ENCODE measurements at regions not wholly inside any gene's neighbourhood (a gene's known extent, or its start where the extent isn't known, plus 50 kb on each side); places are given as distances from the start of the nearest gene placed in this dataset.

DNA sequence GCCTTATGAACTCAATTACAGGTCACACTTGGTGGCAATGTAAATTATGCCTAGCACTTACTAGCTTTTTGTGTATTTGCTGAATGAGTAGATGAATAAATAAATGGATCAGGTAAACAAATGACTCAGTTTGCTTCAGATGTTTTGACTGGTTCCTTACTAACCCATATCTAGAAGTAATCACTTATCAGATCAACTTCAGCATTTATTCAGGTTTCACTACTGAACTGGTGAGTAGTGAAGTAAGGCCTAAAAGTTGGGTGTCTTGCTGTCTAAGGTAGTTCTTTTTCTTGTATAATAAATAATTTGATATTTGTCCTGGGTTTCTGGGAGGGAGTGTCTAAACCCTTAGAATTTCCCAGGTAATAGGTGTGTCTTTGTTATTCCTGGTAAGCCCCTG is 205.0 kb downstream of the UXS1 start:
- H3K27me3 ChIP-seq (ENCODE audit: insufficient read depth): no peaks in the 10 kb centered on the region
- POLR2A ChIA-PET: no interaction called here

DNA sequence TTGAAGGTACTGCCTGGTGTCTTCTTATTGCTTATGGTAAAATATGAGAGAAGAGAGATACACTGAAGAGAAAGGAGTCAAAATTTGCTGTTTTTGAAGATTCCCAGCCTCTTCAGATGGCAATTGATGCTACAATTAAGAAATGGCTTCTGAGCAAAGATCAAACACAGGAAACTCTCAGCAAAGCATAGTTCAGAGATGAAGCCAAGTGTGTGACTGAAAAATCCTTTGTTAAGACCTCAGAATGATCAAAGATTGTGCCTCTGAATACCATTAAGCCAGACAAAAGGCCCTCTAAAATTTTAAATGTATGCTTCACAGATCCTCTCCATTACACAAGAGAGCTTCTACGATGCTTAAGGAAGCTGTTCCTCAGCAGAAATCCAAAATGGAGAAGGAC is 216.3 kb downstream of the UXS1 start:
- Histone ChIP-seq H3K79me2 (ENCODE audit: insufficient read depth) (no peaks in the 10 kb centered on the region), H3K9me3 (no peaks in the 10 kb centered on the region), H3K36me3 (replicated peaks in 1 of 2; ENCODE audit: control insufficient read depth in 1 of 2, insufficient read depth in 2 of 2, low read length in 1 of 2) (no peaks in the 10 kb centered on the region), H3K27me3 (ENCODE audit: insufficient read depth) (no peaks in the 10 kb centered on the region), H2AFZ (ENCODE audit: low read depth) (no peak overlapping the region), H3K9me2 (no peaks in the 10 kb centered on the region), H3K9ac (no peak overlapping the region), H3K27ac (ENCODE audit: low read depth in 2 of 2, low read length in 1 of 2) (no peak overlapping the region), H3K4me3 (ENCODE audit: low read depth in 2 of 2, low read length in 1 of 2) (no peak overlapping the region), H3F3A (replicated peaks; ENCODE audit: insufficient read depth) (no peaks in the 10 kb centered on the region), H3K4me2 (no peak overlapping the region), H4K20me1 (ENCODE audit: insufficient read depth) (no peaks in the 10 kb centered on the region), H3K4me1 (ENCODE audit: control insufficient read depth in 1 of 2, insufficient read depth in 2 of 2, low read depth in 1 of 2, low read length in 1 of 2) (no peaks in the 10 kb centered on the region)
- no peak for DNase-seq
- CTCF ChIA-PET: interaction anchor here (0.7 kb wide), 1 partner anchor 83 kb away, joined by 3 read pairs; no protein-coding TSS in a partner anchor
- WGBS (ENCODE audit: low lambda C conversion rate): 8% methylated on average over 1 of the region's 1 CpG
- TF ChIP-seq EP300 (IDR thresholded peaks at IDR 0.05; ENCODE audit: borderline replicate concordance in 1 of 2, low read depth in 1 of 2, low read length in 1 of 2) (no peak), SIN3A (IDR thresholded peaks at IDR 0.05; ENCODE audit: borderline replicate concordance, low read depth, low read length) (no peak), YY1 (IDR thresholded peaks at IDR 0.05; ENCODE audit: low read depth) (no peak), MEF2A (IDR thresholded peaks at IDR 0.05; ENCODE audit: borderline replicate concordance, low read depth) (no peak), USF1 (IDR thresholded peaks at IDR 0.05; ENCODE audit: borderline replicate concordance, low read depth) (no peak), NFIC (IDR thresholded peaks at IDR 0.05; ENCODE audit: borderline replicate concordance) (no peak), FOSL2 (IDR thresholded peaks at IDR 0.05; ENCODE audit: borderline replicate concordance, low read depth) (no peak)
- POLR2A ChIA-PET: no interaction called here

More for the DNA sequence above, 205.0 kb downstream of the UXS1 start:
- Histone ChIP-seq H3K79me2 (ENCODE audit: insufficient read depth) (no peaks in the 10 kb centered on the region), H3K9me3 (no peaks in the 10 kb centered on the region), H3K27ac (ENCODE audit: low read depth in 2 of 2, low read length in 1 of 2) (no peak overlapping the region), H3K36me3 (replicated peaks in 1 of 2; ENCODE audit: control insufficient read depth in 1 of 2, insufficient read depth in 2 of 2, low read length in 1 of 2) (no peaks in the 10 kb centered on the region), H3K9me2 (no peaks in the 10 kb centered on the region), H3K9ac (no peak overlapping the region), H3K4me2 (no peak overlapping the region), H2AFZ (ENCODE audit: low read depth) (no peak overlapping the region), H3F3A (replicated peaks; ENCODE audit: insufficient read depth) (no peaks in the 10 kb centered on the region), H3K4me3 (ENCODE audit: low read depth in 2 of 2, low read length in 1 of 2) (no peak overlapping the region), H4K20me1 (ENCODE audit: insufficient read depth) (no peaks in the 10 kb centered on the region), H3K4me1 (ENCODE audit: control insufficient read depth in 1 of 2, insufficient read depth in 2 of 2, low read depth in 1 of 2, low read length in 1 of 2) (no peaks in the 10 kb centered on the region)
- no peak for DNase-seq
- TF ChIP-seq TAF1 (IDR thresholded peaks at IDR 0.05; ENCODE audit: borderline replicate concordance, low read depth, low read length) (no peak), MAX (IDR thresholded peaks at IDR 0.05; ENCODE audit: low read depth) (no peak), FOXJ3 (CRISPR knock-in tag; IDR thresholded peaks at IDR 0.05) (no peak), FOSL2 (IDR thresholded peaks at IDR 0.05; ENCODE audit: borderline replicate concordance, low read depth) (no peak), NRF1 (IDR thresholded peaks at IDR 0.05; ENCODE audit: low read depth, low read length) (no peak), YY1 (IDR thresholded peaks at IDR 0.05; ENCODE audit: low read depth) (no peak), NFIC (IDR thresholded peaks at IDR 0.05; ENCODE audit: borderline replicate concordance) (no peak), TCF12 (IDR thresholded peaks at IDR 0.05) (no peak), CTCF (IDR thresholded peaks at IDR 0.05) (no peak), USF2 (IDR thresholded peaks at IDR 0.05; ENCODE audit: borderline replicate concordance, low read depth, low read length) (no peak)
- CTCF ChIA-PET: no interaction called here
